SK-N-SH (cell line): ENCODE measurements at regions not wholly inside any gene's neighbourhood (a gene's known extent, or its start where the extent isn't known, plus 50 kb on each side); places are given as distances from the start of the nearest gene placed in this dataset.

Experiments used
- CTCF ChIP-seq: fragments of 200-600 bp; sonication (generic); IDR thresholded peaks from 2 replicates; pipeline ENCODE4 v1.6.1; 2017; ENCODE audit warnings: antibody characterized with exemption, mild to moderate bottlenecking, moderate library complexity
- USF2 ChIP-seq: fragments of 150-350 bp; IDR thresholded peaks from 2 replicates; pipeline ENCODE4 v1.6.1; 2017; ENCODE audit warnings: antibody characterized with exemption, low read length, low read depth, borderline replicate concordance

- TF ChIP-seq USF2 (no peak), CTCF (no peak)
Observed at GRCh38 chr14:86797075-86797351, 1196.0 kb downstream of the GALC start.
